ENCODE measurements at regions not wholly inside any gene's neighbourhood (a gene's known extent, or its start where the extent isn't known, plus 50 kb on each side); places are given as distances from the start of the nearest gene placed in this dataset.

- TF ChIP-seq, protein P1, sequence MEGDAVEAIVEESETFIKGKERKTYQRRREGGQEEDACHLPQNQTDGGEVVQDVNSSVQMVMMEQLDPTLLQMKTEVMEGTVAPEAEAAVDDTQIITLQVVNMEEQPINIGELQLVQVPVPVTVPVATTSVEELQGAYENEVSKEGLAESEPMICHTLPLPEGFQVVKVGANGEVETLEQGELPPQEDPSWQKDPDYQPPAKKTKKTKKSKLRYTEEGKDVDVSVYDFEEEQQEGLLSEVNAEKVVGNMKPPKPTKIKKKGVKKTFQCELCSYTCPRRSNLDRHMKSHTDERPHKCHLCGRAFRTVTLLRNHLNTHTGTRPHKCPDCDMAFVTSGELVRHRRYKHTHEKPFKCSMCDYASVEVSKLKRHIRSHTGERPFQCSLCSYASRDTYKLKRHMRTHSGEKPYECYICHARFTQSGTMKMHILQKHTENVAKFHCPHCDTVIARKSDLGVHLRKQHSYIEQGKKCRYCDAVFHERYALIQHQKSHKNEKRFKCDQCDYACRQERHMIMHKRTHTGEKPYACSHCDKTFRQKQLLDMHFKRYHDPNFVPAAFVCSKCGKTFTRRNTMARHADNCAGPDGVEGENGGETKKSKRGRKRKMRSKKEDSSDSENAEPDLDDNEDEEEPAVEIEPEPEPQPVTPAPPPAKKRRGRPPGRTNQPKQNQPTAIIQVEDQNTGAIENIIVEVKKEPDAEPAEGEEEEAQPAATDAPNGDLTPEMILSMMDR (conservative IDR thresholded peaks at IDR 0.05) = no peak
- no peak overlapping the region for H3K27ac ChIP-seq
Observed at GRCh38 chr20:6906871-6907270, 139.4 kb downstream of the BMP2 start.

DNA sequence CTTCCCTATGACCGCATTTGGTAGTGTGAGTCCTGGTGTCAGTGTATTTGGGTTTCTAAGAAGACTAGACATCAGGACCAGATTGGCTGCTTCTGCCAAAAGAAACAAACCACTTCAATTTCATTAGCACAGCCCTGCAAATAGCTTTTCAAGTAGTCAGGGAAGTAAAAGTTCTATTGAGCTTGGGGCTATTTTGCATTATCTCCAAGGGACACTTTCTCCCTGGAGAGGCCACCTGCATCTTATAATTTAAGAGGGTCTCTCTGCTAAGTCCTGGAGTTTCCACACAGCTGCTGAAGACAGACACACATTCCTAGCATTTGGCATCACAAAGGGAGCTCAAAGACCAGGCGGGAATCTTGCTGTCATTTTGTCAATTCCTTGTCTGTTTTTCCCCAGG, 141.2 kb downstream of the BMP2 start:
- TF ChIP-seq, protein P1 (conservative IDR thresholded peaks at IDR 0.05) = no peak
- no peak overlapping the region for H3K27ac ChIP-seq

- TF ChIP-seq, protein P1 (conservative IDR thresholded peaks at IDR 0.05) = no peak
- H3K27ac ChIP-seq = no peak overlapping the region
Observed at GRCh38 chr20:6909608-6910007, 142.1 kb downstream of the BMP2 start.

- no peak overlapping the region for H3K27ac ChIP-seq
- TF ChIP-seq, protein P1 (conservative IDR thresholded peaks at IDR 0.05) = no peak
Observed at GRCh38 chr20:6914986-6915385, 147.5 kb downstream of the BMP2 start.

- H3K27ac ChIP-seq = no peak overlapping the region
- TF ChIP-seq, protein P1 (conservative IDR thresholded peaks at IDR 0.05) = no peak
Observed at GRCh38 chr20:6916938-6917337, 149.5 kb downstream of the BMP2 start.

DNA sequence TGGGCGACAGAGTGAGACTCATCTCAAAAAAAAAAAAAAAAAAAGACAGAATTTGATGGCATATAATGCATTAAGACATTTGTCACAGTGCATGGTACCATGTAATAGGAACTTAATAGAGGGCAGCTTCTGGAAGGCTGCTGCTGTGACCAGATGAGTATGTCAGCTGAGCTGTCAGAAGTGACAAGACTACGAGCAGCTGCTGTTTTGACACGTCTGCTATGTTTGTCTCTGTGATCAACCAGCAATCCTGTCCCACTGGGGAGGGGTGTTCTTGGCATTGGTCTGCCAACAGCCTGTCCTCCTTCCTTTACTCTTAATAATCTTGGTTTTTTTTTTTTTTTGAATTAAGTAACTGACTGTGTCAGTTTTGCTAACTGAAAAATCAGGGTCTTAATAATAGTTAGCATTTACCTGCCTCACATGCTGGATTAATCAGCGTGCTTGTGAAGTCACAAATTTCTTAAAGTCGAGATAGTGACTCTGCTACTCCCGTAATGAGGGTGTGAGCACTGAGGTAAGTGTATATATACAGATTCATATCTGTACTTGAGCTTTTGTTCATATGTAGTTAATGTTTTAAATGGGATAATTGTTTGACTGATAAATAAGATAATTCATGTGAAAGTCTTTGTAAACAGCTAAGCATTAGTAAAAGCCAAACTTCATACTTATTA, 152.4 kb downstream of the BMP2 start:
- H3K27ac ChIP-seq = no peak overlapping the region
- TF ChIP-seq, protein P1 (conservative IDR thresholded peaks at IDR 0.05) = no peak

- no peak overlapping the region for H3K27ac ChIP-seq
- TF ChIP-seq, protein P1 (conservative IDR thresholded peaks at IDR 0.05) = no peak
Observed at GRCh38 chr20:6920991-6921613, 153.6 kb downstream of the BMP2 start.
